Endodermal cell (in vitro differentiated cells): ENCODE measurements at regions not wholly inside any gene's neighbourhood (a gene's known extent, or its start where the extent isn't known, plus 50 kb on each side); places are given as distances from the start of the nearest gene placed in this dataset.

ENCODE experiments used
- DNase-seq: peaks from one replicate; pipeline ENCODE4 v3.0.0-alpha.2; 2017
- H3K27ac ChIP-seq: 2 replicates; pipeline ENCODE4 v1.5.1; 2013; ENCODE audit warnings: mild to moderate bottlenecking, low read depth, low read length, moderate library complexity
- H3K27me3 ChIP-seq: 2 replicates; pipeline ENCODE4 v1.6.1; 2013; ENCODE audit warnings: mild to moderate bottlenecking, low read length, moderate library complexity; ENCODE audit not compliant: insufficient read depth, control insufficient read depth, poor library complexity, severe bottlenecking
- H3K36me3 ChIP-seq: 2 replicates; pipeline ENCODE4 v1.7.0; 2013; ENCODE audit warnings: mild to moderate bottlenecking, low read length, moderate library complexity; ENCODE audit not compliant: control insufficient read depth, insufficient read depth
- H3K4me1 ChIP-seq: one replicate; pipeline ENCODE4 v1.7.0; 2013; ENCODE audit warnings: low read length; ENCODE audit not compliant: control insufficient read depth, insufficient read depth
- H3K4me3 ChIP-seq: 2 replicates; pipeline ENCODE4 v1.5.1; 2013; ENCODE audit warnings: mild to moderate bottlenecking, low read length, moderate library complexity
- H3K9ac ChIP-seq: 2 replicates; pipeline ENCODE4 v1.6.1; 2013; ENCODE audit warnings: mild to moderate bottlenecking, low read length, moderate library complexity; ENCODE audit not compliant: poor library complexity, severe bottlenecking; ENCODE audit errors: extremely low read depth
- H3K9me3 ChIP-seq: 2 replicates; pipeline ENCODE4 v1.6.1; 2013; ENCODE audit warnings: mild to moderate bottlenecking, low read length, moderate library complexity; ENCODE audit not compliant: control insufficient read depth
- H3K27ac Mint-ChIP-seq: 2 replicates; pipeline ENCODE4 v1.8.0; 2020; ENCODE audit warnings: mixed read lengths
- H3K27me3 Mint-ChIP-seq: 2 replicates; pipeline ENCODE4 v1.8.0; 2021; ENCODE audit warnings: mild to moderate bottlenecking, mixed read lengths; ENCODE audit not compliant: insufficient read depth
- H3K36me3 Mint-ChIP-seq: 2 replicates; pipeline ENCODE4 v1.8.0; 2020; ENCODE audit warnings: low read depth, mixed read lengths
- H3K4me1 Mint-ChIP-seq: 2 replicates; pipeline ENCODE4 v1.8.0; 2020; ENCODE audit warnings: mixed read lengths
- H3K4me3 Mint-ChIP-seq: 2 replicates; pipeline ENCODE4 v1.8.0; 2020; ENCODE audit warnings: mild to moderate bottlenecking, moderate library complexity, mixed read lengths
- H3K9me3 Mint-ChIP-seq: 2 replicates; pipeline ENCODE4 v1.8.0; 2020; ENCODE audit warnings: mild to moderate bottlenecking, mixed read lengths
- CTCF ChIP-seq: fragments of 200-600 bp; sonication (generic); conservative IDR thresholded peaks from 2 replicates; pipeline ENCODE4 v1.5.0; 2021; ENCODE audit warnings: antibody characterized with exemption, mild to moderate bottlenecking
- WGBS, 2 experiments: methylation state at CpG; one replicate each; pipeline versions ENCODE4 v1.1.5 to v1.1.7; 2013; ENCODE audit warnings: missing lambda C conversion rate in 2 of 2, mixed read lengths in 1 of 2; ENCODE audit not compliant: insufficient coverage in 1 of 2, insufficient read length in 1 of 2; 5-methylcytosine and 5-hydroxymethylcytosine counted together

GRCh38 chr12:13870255-13870654 is 111.1 kb downstream of the GRIN2B start:
- no peaks in the 10 kb centered on the region for H3K36me3 ChIP-seq
- H3K27ac ChIP-seq: no peak overlapping the region
- 83% methylated on average over 2 of the region's 2 CpGs for WGBS, 2 experiments

GRCh38 chr12:13864081-13864673 is 117.2 kb downstream of the GRIN2B start:
- no peaks in the 10 kb centered on the region for H3K36me3 Mint-ChIP-seq
- H3K27me3 Mint-ChIP-seq: peaks cover 67% of the 10 kb centered on the region
- H3K27me3 ChIP-seq: no peaks in the 10 kb centered on the region
- TF ChIP-seq CTCF: peak; percentile 100
- H3K4me1 Mint-ChIP-seq: peaks cover 29% of the 10 kb centered on the region
- H3K27ac ChIP-seq: no peak overlapping the region
- H3K4me3 ChIP-seq: no peak overlapping the region
- no peak overlapping the region for H3K27ac Mint-ChIP-seq
- 34 to 90% methylated on average over 1 to 9 of the region's 9 CpGs for WGBS, 2 experiments
- H3K9ac ChIP-seq: no peak overlapping the region
- DNase-seq: peak; percentile 94
- H3K4me3 Mint-ChIP-seq: no peak overlapping the region
- H3K36me3 ChIP-seq: no peaks in the 10 kb centered on the region
- H3K4me1 ChIP-seq: peaks cover 16% of the 10 kb centered on the region
- H3K9me3 Mint-ChIP-seq: no peaks in the 10 kb centered on the region
- no peaks in the 10 kb centered on the region for H3K9me3 ChIP-seq

More at GRCh38 chr12:13870255-13870654, 111.1 kb downstream of the GRIN2B start:
- DNase-seq: no peak
- Mint-ChIP-seq H3K4me3 (no peak overlapping the region), H3K9me3 (no peaks in the 10 kb centered on the region), H3K27me3 (peaks cover 26% of the 10 kb centered on the region), H3K36me3 (no peaks in the 10 kb centered on the region), H3K4me1 (peaks cover 40% of the 10 kb centered on the region), H3K27ac (no peak overlapping the region)
- no peaks in the 10 kb centered on the region for H3K27me3 ChIP-seq
- peaks cover 16% of the 10 kb centered on the region for H3K4me1 ChIP-seq
- no peak for TF ChIP-seq CTCF
- no peak overlapping the region for H3K9ac ChIP-seq
- no peaks in the 10 kb centered on the region for H3K9me3 ChIP-seq
- no peak overlapping the region for H3K4me3 ChIP-seq

GRCh38 chr12:13857750-13858149 is 123.7 kb downstream of the GRIN2B start:
- 86 to 100% methylated on average over 3 to 5 of the region's 5 CpGs for WGBS, 2 experiments
- no peak overlapping the region for H3K4me3 ChIP-seq
- Mint-ChIP-seq H3K4me1 (peaks cover 12% of the 10 kb centered on the region), H3K27ac (no peak overlapping the region), H3K9me3 (no peaks in the 10 kb centered on the region), H3K27me3 (peaks cover 72% of the 10 kb centered on the region), H3K36me3 (no peaks in the 10 kb centered on the region), H3K4me3 (no peak overlapping the region)
- H3K9me3 ChIP-seq: no peaks in the 10 kb centered on the region
- H3K27me3 ChIP-seq: no peaks in the 10 kb centered on the region
- H3K27ac ChIP-seq: no peak overlapping the region
- no peaks in the 10 kb centered on the region for H3K36me3 ChIP-seq
- H3K4me1 ChIP-seq: peaks cover 5% of the 10 kb centered on the region
- DNase-seq: no peak
- no peak overlapping the region for H3K9ac ChIP-seq
- no peak for TF ChIP-seq CTCF
